SW480 (cell line): ENCODE measurements at regions not wholly inside any gene's neighbourhood (a gene's known extent, or its start where the extent isn't known, plus 50 kb on each side); places are given as distances from the start of the nearest gene placed in this dataset.

Experiments used
- DNase-seq: peaks from one replicate; pipeline ENCODE4 v3.0.0-alpha.2; 2016; ENCODE audit warnings: low spot score

GRCh38 chr4:3704669-3705068, 61.5 kb upstream of the ADRA2C start:
- DNase-seq, result no peak

- peak; percentile 30 for DNase-seq
Observed at GRCh38 chr4:3703677-3704521, 62.3 kb upstream of the ADRA2C start.

- DNase-seq, result no peak
Observed at GRCh38 chr4:3703343-3703676, 62.9 kb upstream of the ADRA2C start.

- no peak for DNase-seq
Observed at GRCh38 chr4:3702561-3703221, 63.5 kb upstream of the ADRA2C start.

GRCh38 chr4:3701736-3702560, 64.2 kb upstream of the ADRA2C start:
- DNase-seq, result no peak

GRCh38 chr4:3701271-3701734, 64.9 kb upstream of the ADRA2C start:
- DNase-seq, result no peak

- DNase-seq, result no peak
Observed at GRCh38 chr4:3700736-3701135, 65.4 kb upstream of the ADRA2C start.

GRCh38 chr4:3700223-3700622, 66.0 kb upstream of the ADRA2C start:
- no peak for DNase-seq

- no peak for DNase-seq
Observed at GRCh38 chr4:3699678-3700077, 66.5 kb upstream of the ADRA2C start.

GRCh38 chr4:3699261-3699660, 66.9 kb upstream of the ADRA2C start:
- DNase-seq, result no peak

- DNase-seq, result no peak
Observed at GRCh38 chr4:3697033-3697432, 69.2 kb upstream of the ADRA2C start.

- DNase-seq, result no peak
Observed at GRCh38 chr4:3690551-3691152, 75.5 kb upstream of the ADRA2C start.

GRCh38 chr4:3689576-3690550, 76.3 kb upstream of the ADRA2C start:
- DNase-seq, result no peak

- DNase-seq, result no peak
Observed at GRCh38 chr4:3689006-3689405, 77.2 kb upstream of the ADRA2C start.

GRCh38 chr4:3688018-3688998, 77.9 kb upstream of the ADRA2C start:
- peak; percentile 40 for DNase-seq

GRCh38 chr4:3687538-3687937, 78.6 kb upstream of the ADRA2C start:
- DNase-seq, result no peak

GRCh38 chr4:3686753-3687152, 79.4 kb upstream of the ADRA2C start:
- DNase-seq, result no peak

- no peak for DNase-seq
Observed at GRCh38 chr4:3685081-3685645, 81.0 kb upstream of the ADRA2C start.

GRCh38 chr4:3684546-3684945, 81.6 kb upstream of the ADRA2C start:
- no peak for DNase-seq
